Esophagus mucosa (tissue), 1 donor: ENCODE measurements at regions not wholly inside any gene's neighbourhood (a gene's known extent, or its start where the extent isn't known, plus 50 kb on each side); places are given as distances from the start of the nearest gene placed in this dataset.
"Not testable (repeated sequence)": the region's sequence is repeated elsewhere in the genome, so short reads cannot be mapped to it uniquely, and the experiment has no call there.

Experiments used
- ATAC-seq: fragments of 200-7000 bp; cut with Tn5 transposase; one replicate; pipeline ENCODE4 v1.9.1; 2020
- donor health status: DM: yes; HTN: yes; CAD: no.

GRCh38 chr6:26799903-26800633 lies 140.5 kb upstream of the ZNF322 start:
- not testable (repeated sequence) for ATAC-seq

- not testable (repeated sequence) for ATAC-seq
These were observed 144.2 kb upstream of the ZNF322 start for GRCh38 chr6:26803762-26804161.

- not testable (repeated sequence) for ATAC-seq
These were observed 152.1 kb upstream of the ZNF322 start for GRCh38 chr6:26811486-26812116.

- not testable (repeated sequence) for ATAC-seq
These were observed 159.2 kb upstream of the ZNF322 start for GRCh38 chr6:26818640-26819225.

- ATAC-seq, result not testable (repeated sequence)
These were observed 168.4 kb upstream of the ZNF322 start for GRCh38 chr6:26827965-26828364.

- not testable (repeated sequence) for ATAC-seq
These were observed 169.9 kb upstream of the ZNF322 start for GRCh38 chr6:26829480-26829879.

GRCh38 chr6:26830992-26831391 lies 171.4 kb upstream of the ZNF322 start:
- ATAC-seq, result not testable (repeated sequence)

- not testable (repeated sequence) for ATAC-seq
These were observed 176.2 kb upstream of the ZNF322 start for GRCh38 chr6:26835707-26836106.

GRCh38 chr6:26836657-26837056 lies 177.1 kb upstream of the ZNF322 start:
- ATAC-seq, result not testable (repeated sequence)

GRCh38 chr6:26844823-26845222 lies 185.3 kb upstream of the ZNF322 start:
- ATAC-seq, result not testable (repeated sequence)

GRCh38 chr6:26857289-26857688 lies 197.7 kb upstream of the ZNF322 start:
- not testable (repeated sequence) for ATAC-seq

GRCh38 chr6:26859067-26859770 lies 199.7 kb upstream of the ZNF322 start:
- ATAC-seq, result not testable (repeated sequence)

- ATAC-seq, result not testable (repeated sequence)
These were observed 200.2 kb upstream of the ZNF322 start for GRCh38 chr6:26859771-26860163.

GRCh38 chr6:26861913-26862312 lies 202.4 kb upstream of the ZNF322 start:
- not testable (repeated sequence) for ATAC-seq

GRCh38 chr6:26863641-26864040 lies 204.1 kb upstream of the ZNF322 start:
- not testable (repeated sequence) for ATAC-seq

GRCh38 chr6:26898785-26899184 lies 239.2 kb upstream of the ZNF322 start:
- ATAC-seq, result not testable (repeated sequence)

GRCh38 chr6:26924206-26924605 lies 264.7 kb upstream of the ZNF322 start:
- ATAC-seq, result not testable (repeated sequence)

GRCh38 chr6:26928190-26928589 lies 268.6 kb upstream of the ZNF322 start:
- ATAC-seq, result not testable (repeated sequence)

GRCh38 chr6:26937258-26937657 lies 277.7 kb upstream of the ZNF322 start:
- not testable (repeated sequence) for ATAC-seq

GRCh38 chr6:26951211-26951610 lies 291.7 kb upstream of the ZNF322 start:
- ATAC-seq, result not testable (repeated sequence)

GRCh38 chr6:26956078-26956600 lies 291.4 kb upstream of the PRSS16 start:
- ATAC-seq, result not testable (repeated sequence)

- ATAC-seq, result peak; percentile 38
These were observed 290.8 kb upstream of the PRSS16 start for GRCh38 chr6:26956601-26957184.
